Ishikawa (cell line): ENCODE measurements at regions not wholly inside any gene's neighbourhood (a gene's known extent, or its start where the extent isn't known, plus 50 kb on each side); places are given as distances from the start of the nearest gene placed in this dataset.

Source experiments
- CEBPB ChIP-seq: IDR thresholded peaks from 2 replicates; pipeline ENCODE4 v1.6.1; 2012
- CREB1 ChIP-seq: IDR thresholded peaks from 2 replicates; pipeline ENCODE4 v1.6.1; 2012; ENCODE audit warnings: low read depth
- EGR1 ChIP-seq: IDR thresholded peaks from 2 replicates; pipeline ENCODE4 v1.6.1; 2012
- EP300 ChIP-seq: IDR thresholded peaks from 2 replicates; pipeline ENCODE4 v1.6.1; 2012; ENCODE audit warnings: borderline replicate concordance
- FOXM1 ChIP-seq: IDR thresholded peaks from 2 replicates; pipeline ENCODE4 v1.6.1; 2012; ENCODE audit warnings: low read depth, borderline replicate concordance
- NFIC ChIP-seq: IDR thresholded peaks from 2 replicates; pipeline ENCODE4 v1.6.1; 2012
- RAD21 ChIP-seq: IDR thresholded peaks from 2 replicates; pipeline ENCODE4 v1.6.1; 2012; ENCODE audit warnings: low read depth
- TAF1 ChIP-seq: IDR thresholded peaks from 2 replicates; pipeline ENCODE4 v1.6.1; 2012; ENCODE audit warnings: low read depth, mild to moderate bottlenecking
- TCF12 ChIP-seq: IDR thresholded peaks from 2 replicates; pipeline ENCODE4 v1.6.1; 2012; ENCODE audit warnings: low read depth
- TEAD4 ChIP-seq: IDR thresholded peaks from 2 replicates; pipeline ENCODE4 v1.6.1; 2012
- YY1 ChIP-seq: IDR thresholded peaks from 2 replicates; pipeline ENCODE4 v1.6.1; 2012; ENCODE audit warnings: low read depth
- ZBTB7A ChIP-seq: IDR thresholded peaks from 2 replicates; pipeline ENCODE4 v1.6.1; 2012; ENCODE audit warnings: low read depth
- TF ChIP-seq, protein P1 (sequence below): IDR thresholded peaks from 2 replicates; pipeline ENCODE4 v1.6.1; 2012
- TF ChIP-seq, protein P2 (sequence below): IDR thresholded peaks from 2 replicates; pipeline ENCODE4 v1.6.1; 2012; ENCODE audit warnings: low read depth, mild to moderate bottlenecking
- TF ChIP-seq, protein P3 (sequence below): IDR thresholded peaks from 2 replicates; pipeline ENCODE4 v1.6.1; 2012

DNA sequence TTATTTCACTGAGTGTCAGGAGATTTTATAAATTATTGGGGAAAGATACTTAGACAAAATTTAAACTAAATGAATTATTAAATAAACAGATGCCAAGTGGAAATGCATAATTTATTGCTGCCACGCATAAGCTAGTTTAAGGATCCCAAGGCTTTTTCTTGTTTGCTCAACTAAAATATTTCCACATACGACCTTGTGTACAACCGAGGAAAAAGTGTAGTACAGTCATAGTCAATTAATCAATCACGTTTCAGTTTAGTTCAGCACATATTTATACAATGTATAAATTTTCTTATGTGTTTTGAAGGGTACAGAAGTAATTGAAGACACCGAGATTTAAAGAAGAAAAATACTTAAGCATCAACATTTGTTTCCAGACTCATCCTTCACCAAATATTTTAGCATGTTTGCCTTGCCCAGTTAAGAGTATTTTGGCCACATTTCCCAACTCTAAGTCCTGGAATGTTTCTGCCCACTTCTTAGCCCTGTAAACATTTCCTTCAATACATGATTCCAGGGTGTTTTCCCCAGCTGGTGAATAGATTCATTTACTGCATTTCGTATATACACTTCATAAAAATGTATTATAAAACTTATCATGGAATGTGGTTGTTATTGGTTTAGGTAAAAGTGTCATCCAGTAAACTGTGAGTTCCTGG is 652.9 kb downstream of the ELAVL2 start:
- TF ChIP-seq TAF1 (no peak), EP300 (no peak), FOXM1 (no peak), TEAD4 (no peak), TCF12 (no peak), CEBPB (no peak), NFIC (no peak), CREB1 (no peak), ZBTB7A (no peak), EGR1 (no peak), RAD21 (no peak), YY1 (no peak)
- TF ChIP-seq, protein P1, sequence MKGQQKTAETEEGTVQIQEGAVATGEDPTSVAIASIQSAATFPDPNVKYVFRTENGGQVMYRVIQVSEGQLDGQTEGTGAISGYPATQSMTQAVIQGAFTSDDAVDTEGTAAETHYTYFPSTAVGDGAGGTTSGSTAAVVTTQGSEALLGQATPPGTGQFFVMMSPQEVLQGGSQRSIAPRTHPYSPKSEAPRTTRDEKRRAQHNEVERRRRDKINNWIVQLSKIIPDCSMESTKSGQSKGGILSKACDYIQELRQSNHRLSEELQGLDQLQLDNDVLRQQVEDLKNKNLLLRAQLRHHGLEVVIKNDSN = no peak
- TF ChIP-seq, protein P2, sequence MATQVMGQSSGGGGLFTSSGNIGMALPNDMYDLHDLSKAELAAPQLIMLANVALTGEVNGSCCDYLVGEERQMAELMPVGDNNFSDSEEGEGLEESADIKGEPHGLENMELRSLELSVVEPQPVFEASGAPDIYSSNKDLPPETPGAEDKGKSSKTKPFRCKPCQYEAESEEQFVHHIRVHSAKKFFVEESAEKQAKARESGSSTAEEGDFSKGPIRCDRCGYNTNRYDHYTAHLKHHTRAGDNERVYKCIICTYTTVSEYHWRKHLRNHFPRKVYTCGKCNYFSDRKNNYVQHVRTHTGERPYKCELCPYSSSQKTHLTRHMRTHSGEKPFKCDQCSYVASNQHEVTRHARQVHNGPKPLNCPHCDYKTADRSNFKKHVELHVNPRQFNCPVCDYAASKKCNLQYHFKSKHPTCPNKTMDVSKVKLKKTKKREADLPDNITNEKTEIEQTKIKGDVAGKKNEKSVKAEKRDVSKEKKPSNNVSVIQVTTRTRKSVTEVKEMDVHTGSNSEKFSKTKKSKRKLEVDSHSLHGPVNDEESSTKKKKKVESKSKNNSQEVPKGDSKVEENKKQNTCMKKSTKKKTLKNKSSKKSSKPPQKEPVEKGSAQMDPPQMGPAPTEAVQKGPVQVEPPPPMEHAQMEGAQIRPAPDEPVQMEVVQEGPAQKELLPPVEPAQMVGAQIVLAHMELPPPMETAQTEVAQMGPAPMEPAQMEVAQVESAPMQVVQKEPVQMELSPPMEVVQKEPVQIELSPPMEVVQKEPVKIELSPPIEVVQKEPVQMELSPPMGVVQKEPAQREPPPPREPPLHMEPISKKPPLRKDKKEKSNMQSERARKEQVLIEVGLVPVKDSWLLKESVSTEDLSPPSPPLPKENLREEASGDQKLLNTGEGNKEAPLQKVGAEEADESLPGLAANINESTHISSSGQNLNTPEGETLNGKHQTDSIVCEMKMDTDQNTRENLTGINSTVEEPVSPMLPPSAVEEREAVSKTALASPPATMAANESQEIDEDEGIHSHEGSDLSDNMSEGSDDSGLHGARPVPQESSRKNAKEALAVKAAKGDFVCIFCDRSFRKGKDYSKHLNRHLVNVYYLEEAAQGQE = no peak
- TF ChIP-seq, protein P3, sequence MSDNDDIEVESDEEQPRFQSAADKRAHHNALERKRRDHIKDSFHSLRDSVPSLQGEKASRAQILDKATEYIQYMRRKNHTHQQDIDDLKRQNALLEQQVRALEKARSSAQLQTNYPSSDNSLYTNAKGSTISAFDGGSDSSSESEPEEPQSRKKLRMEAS = no peak

DNA sequence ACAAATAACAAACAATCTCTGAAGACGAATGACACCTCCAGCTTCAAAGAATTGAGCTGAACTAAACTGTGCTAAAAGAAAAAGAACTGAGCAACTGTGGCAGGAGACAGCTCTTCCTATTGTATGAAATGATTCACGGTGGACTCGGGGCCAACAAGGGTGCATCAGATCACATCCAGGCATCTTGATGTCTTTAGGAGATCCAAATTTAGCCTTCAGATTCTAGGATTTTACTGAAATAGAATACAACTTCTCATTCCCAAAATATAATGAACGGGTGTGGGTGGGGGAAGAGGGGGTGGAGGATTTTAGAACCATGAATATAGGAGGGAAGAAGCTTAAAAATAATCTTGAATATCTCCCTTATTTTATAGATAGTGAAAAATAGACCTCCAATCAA is 631.8 kb downstream of the ELAVL2 start:
- TF ChIP-seq FOXM1 (no peak), TAF1 (no peak), RAD21 (no peak), CREB1 (no peak), CEBPB (no peak), TCF12 (no peak), TEAD4 (no peak), YY1 (no peak), EGR1 (no peak)
- TF ChIP-seq, protein P3 = no peak
- TF ChIP-seq, protein P2 = no peak

DNA sequence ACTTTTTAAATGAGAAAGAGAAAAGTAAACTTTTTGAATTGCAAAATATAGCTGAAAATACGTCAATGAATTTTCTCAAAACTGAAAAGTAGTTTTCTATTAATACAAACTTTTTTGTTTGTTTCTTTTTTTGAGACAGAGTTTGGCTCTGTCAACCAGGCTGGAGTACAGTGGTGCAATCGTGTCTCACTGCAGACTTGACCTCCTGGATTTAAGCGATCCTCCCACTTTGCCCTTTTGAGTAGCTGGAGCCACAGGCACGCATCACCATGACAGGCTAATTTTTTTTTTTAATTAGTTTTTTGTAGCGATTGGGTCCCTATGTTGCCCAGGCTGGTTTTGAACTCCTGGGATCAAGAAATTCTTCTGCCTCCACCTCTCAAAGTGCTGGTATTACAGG is 610.4 kb downstream of the ELAVL2 start:
- TF ChIP-seq YY1 (no peak), EGR1 (no peak), CEBPB (no peak), TAF1 (no peak), TEAD4 (no peak), ZBTB7A (no peak), RAD21 (no peak), FOXM1 (no peak), NFIC (no peak), CREB1 (no peak), TCF12 (no peak), EP300 (no peak)
- TF ChIP-seq, protein P3 = no peak
- TF ChIP-seq, protein P1 = no peak
- TF ChIP-seq, protein P2 = no peak

DNA sequence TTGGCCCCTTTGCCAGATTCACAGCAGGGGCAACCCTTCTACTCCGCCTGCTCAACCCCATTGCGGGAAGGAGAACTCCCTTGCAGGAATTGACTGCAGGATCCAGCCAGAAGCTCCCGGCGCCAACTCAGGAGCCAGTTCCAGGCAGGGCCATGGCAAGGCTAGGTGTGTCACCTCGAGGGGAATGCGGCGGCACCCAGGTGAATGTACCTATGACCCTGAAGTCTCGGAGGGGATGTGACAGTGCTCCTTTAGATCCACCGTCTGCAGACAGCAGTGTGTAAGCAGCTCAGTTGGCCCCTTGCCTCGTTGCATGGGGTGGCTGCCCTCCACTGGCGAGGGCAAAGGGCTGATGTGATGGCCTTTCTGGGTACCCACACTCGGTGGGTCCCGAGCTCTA is 606.6 kb downstream of the ELAVL2 start:
- TF ChIP-seq EGR1 (no peak), NFIC (no peak), ZBTB7A (no peak), CREB1 (no peak), TCF12 (no peak), TAF1 (no peak), FOXM1 (no peak), CEBPB (no peak), EP300 (no peak), RAD21 (no peak), TEAD4 (no peak), YY1 (no peak)
- TF ChIP-seq, protein P1 = no peak
- TF ChIP-seq, protein P2 = no peak
